OCI-LY7 (cell line): ENCODE measurements at regions not wholly inside any gene's neighbourhood (a gene's known extent, or its start where the extent isn't known, plus 50 kb on each side); places are given as distances from the start of the nearest gene placed in this dataset.

Source experiments
- BruUV-seq: library from RNA; stranded (reverse); fragments of 400-500 nt; replicated peaks from 2 replicates; lab custom pipeline; 2021; lab: Mats Ljungman, UMichigan
- CTCF ChIA-PET: fragments of 300-600 bp; sonication (Branson Sonifier 250); formaldehyde crosslinking; loops from one replicate; lab custom pipeline; 2022; ENCODE audit warnings: antibody characterized with exemption; ENCODE audit not compliant: unreplicated experiment; lab: Charles Lee
- POLR2A ChIA-PET: fragments of 300-600 bp; sonication (Branson Sonifier 250); formaldehyde crosslinking; loops from one replicate; lab custom pipeline; 2022; ENCODE audit warnings: antibody characterized with exemption; lab: Charles Lee
- DNase-seq: peaks from one replicate; pipeline ENCODE4 v3.0.0-alpha.2; 2015; ENCODE audit warnings: low spot score
- H2AFZ ChIP-seq: fragments of 200-600 bp; sonication (generic), shearing (Covaris generic); 2 replicates; pipeline ENCODE4 v1.6.1; 2014; ENCODE audit warnings: mild to moderate bottlenecking, antibody characterized with exemption, low read length, moderate library complexity
- H3K27ac ChIP-seq: fragments of 200-600 bp; sonication (generic); 2 replicates; pipeline ENCODE4 v1.5.1; 2014; ENCODE audit warnings: mixed run types, low read depth, mild to moderate bottlenecking, moderate library complexity, low read length, inconsistent platforms; ENCODE audit not compliant: poor library complexity, severe bottlenecking
- H3K36me3 ChIP-seq: fragments of 200-600 bp; sonication (generic); 2 replicates; pipeline ENCODE4 v1.6.1; 2014; ENCODE audit warnings: mild to moderate bottlenecking, antibody characterized with exemption, low read length, moderate library complexity, mixed read lengths; ENCODE audit not compliant: insufficient read depth
- H3K4me1 ChIP-seq: fragments of 200-600 bp; sonication (generic); 2 replicates; pipeline ENCODE4 v1.5.1; 2014; ENCODE audit warnings: mild to moderate bottlenecking, low read length; ENCODE audit not compliant: insufficient read depth, poor library complexity, severe bottlenecking
- H3K4me2 ChIP-seq: fragments of 200-600 bp; sonication (generic); 2 replicates; pipeline ENCODE4 v1.6.1; 2014; ENCODE audit warnings: mild to moderate bottlenecking, low read length
- H3K4me3 ChIP-seq: fragments of 200-600 bp; sonication (generic); 2 replicates; pipeline ENCODE4 v1.5.1; 2014; ENCODE audit warnings: mild to moderate bottlenecking, low read depth, low read length; ENCODE audit not compliant: poor library complexity, severe bottlenecking
- H3K79me2 ChIP-seq: fragments of 200-600 bp; sonication (generic); 2 replicates; pipeline ENCODE4 v1.6.1; 2016; ENCODE audit warnings: low read depth, mild to moderate bottlenecking, low read length, moderate library complexity, mixed read lengths; ENCODE audit not compliant: insufficient read depth
- H3K9me2 ChIP-seq: fragments of 200-600 bp; sonication (generic); 2 replicates; pipeline ENCODE4 v1.6.1; 2016; ENCODE audit warnings: mild to moderate bottlenecking, low read length, mixed read lengths; ENCODE audit not compliant: insufficient read depth
- H3K9me3 ChIP-seq: fragments of 200-600 bp; sonication (generic); 2 replicates; pipeline ENCODE4 v1.6.1; 2014; ENCODE audit warnings: mild to moderate bottlenecking, mixed run types, low read length, mixed read lengths
- H4K20me1 ChIP-seq: fragments of 200-600 bp; sonication (generic); 2 replicates; pipeline ENCODE4 v1.6.1; 2014; ENCODE audit warnings: mild to moderate bottlenecking, antibody characterized with exemption, low read length, moderate library complexity, mixed read lengths; ENCODE audit not compliant: insufficient read depth
- CTCF ChIP-seq: fragments of 200-600 bp; sonication (generic); conservative IDR thresholded peaks from 2 replicates; pipeline ENCODE4 v1.5.1; 2014; ENCODE audit warnings: mild to moderate bottlenecking, antibody characterized with exemption, low read length, moderate library complexity, mixed read lengths
- EZH2phosphoT487 ChIP-seq: fragments of 200-600 bp; sonication (generic); IDR thresholded peaks from 2 replicates; pipeline ENCODE4 v1.6.1; 2018; ENCODE audit warnings: low read depth, borderline replicate concordance, mild to moderate bottlenecking, mixed run types, antibody characterized with exemption, low read length, moderate library complexity, mixed read lengths
- intact Hi-C: fragments of 100-400 bp; cut with micrococcal nuclease; formaldehyde crosslinking; loops from one replicate; pipeline ENCODE4 v1.10.0; 2022; ENCODE audit not compliant: unreplicated experiment

- Histone ChIP-seq H4K20me1 (no peaks in the 10 kb centered on the region), H3K9me3 (no peaks in the 10 kb centered on the region), H3K79me2 (no peaks in the 10 kb centered on the region), H3K9me2 (no peaks in the 10 kb centered on the region), H2AFZ (no peak overlapping the region), H3K4me3 (no peak overlapping the region), H3K4me2 (no peak overlapping the region), H3K36me3 (no peaks in the 10 kb centered on the region), H3K27ac (no peak overlapping the region), H3K4me1 (no peaks in the 10 kb centered on the region)
- intact Hi-C loops: no loop called here
- DNase-seq: no peak
- ChIA-PET CTCF (no interaction called here), POLR2A (no interaction called here)
- no TSS peak for BruUV-seq
- TF ChIP-seq CTCF: no peak
- no peak for TF ChIP-seq EZH2phosphoT487
These were observed 590.9 kb downstream of the EPHA3 start for GRCh38 chr3:89698208-89698830.

GRCh38 chr3:89699229-89699628 is 591.8 kb downstream of the EPHA3 start:
- DNase-seq: no peak
- intact Hi-C loops: no loop called here
- no peak overlapping the region for H3K27ac ChIP-seq
- no peaks in the 10 kb centered on the region for H3K79me2 ChIP-seq
- no TSS peak for BruUV-seq
- no peak overlapping the region for H2AFZ ChIP-seq
- no peak overlapping the region for H3K4me3 ChIP-seq
- H4K20me1 ChIP-seq: no peaks in the 10 kb centered on the region
- H3K9me3 ChIP-seq: no peaks in the 10 kb centered on the region
- H3K36me3 ChIP-seq: no peaks in the 10 kb centered on the region
- no peak overlapping the region for H3K4me2 ChIP-seq
- no peak for TF ChIP-seq CTCF
- ChIA-PET POLR2A (no interaction called here), CTCF (no interaction called here)
- H3K4me1 ChIP-seq: no peaks in the 10 kb centered on the region
- no peaks in the 10 kb centered on the region for H3K9me2 ChIP-seq

- POLR2A ChIA-PET: no interaction called here
- H3K36me3 ChIP-seq: no peaks in the 10 kb centered on the region
- H3K9me3 ChIP-seq: no peaks in the 10 kb centered on the region
- H2AFZ ChIP-seq: no peak overlapping the region; the same call in 1 of the 2 replicates
- no peak for DNase-seq
- H3K9me2 ChIP-seq: no peaks in the 10 kb centered on the region
- intact Hi-C loops: loop anchor here (10.0 kb wide), 1 partner anchor 65 kb away; no protein-coding TSS in a partner anchor
- H3K4me2 ChIP-seq: no peak overlapping the region
- BruUV-seq: no TSS peak
- H3K4me3 ChIP-seq: no peak overlapping the region
- TF ChIP-seq EZH2phosphoT487 (no peak), CTCF (0 out of 2 replicates have a peak, but pooled peaks have one; percentile 41)
- CTCF ChIA-PET: no interaction called here
- H3K4me1 ChIP-seq: no peaks in the 10 kb centered on the region
- H3K27ac ChIP-seq: no peak overlapping the region
- no peaks in the 10 kb centered on the region for H3K79me2 ChIP-seq
- H4K20me1 ChIP-seq: no peaks in the 10 kb centered on the region
These were observed 592.4 kb downstream of the EPHA3 start for GRCh38 chr3:89699771-89700170.
